NB4 (cell line): ENCODE measurements at regions not wholly inside any gene's neighbourhood (a gene's known extent, or its start where the extent isn't known, plus 50 kb on each side); places are given as distances from the start of the nearest gene placed in this dataset.
"Not testable (repeated sequence)": the region's sequence is repeated elsewhere in the genome, so short reads cannot be mapped to it uniquely, and the experiment has no call there.

Experiments used
- DNase-seq: peaks from one replicate; pipeline ENCODE4 v3.0.0; 2010; ENCODE audit warnings: low read depth
- H3K4me3 ChIP-seq: one replicate; pipeline ENCODE4 v1.5.1; 2011; ENCODE audit warnings: mild to moderate bottlenecking, low read depth, low read length, moderate library complexity
- CTCF ChIP-seq: IDR thresholded peaks from one replicate; pipeline ENCODE4 v1.5.1; 2012; ENCODE audit warnings: low read depth, low read length
- MAX ChIP-seq: IDR thresholded peaks from 2 replicates; pipeline ENCODE4 v1.6.1; 2011; ENCODE audit warnings: low read depth, low read length
- MYC ChIP-seq: IDR thresholded peaks from 2 replicates; pipeline ENCODE4 v1.6.1; 2011; ENCODE audit warnings: low read depth, low read length
- POLR2A ChIP-seq: IDR thresholded peaks from 2 replicates; pipeline ENCODE4 v1.6.1; 2011; ENCODE audit warnings: mild to moderate bottlenecking; ENCODE audit not compliant: insufficient read length; ENCODE audit errors: extremely low read depth

DNA sequence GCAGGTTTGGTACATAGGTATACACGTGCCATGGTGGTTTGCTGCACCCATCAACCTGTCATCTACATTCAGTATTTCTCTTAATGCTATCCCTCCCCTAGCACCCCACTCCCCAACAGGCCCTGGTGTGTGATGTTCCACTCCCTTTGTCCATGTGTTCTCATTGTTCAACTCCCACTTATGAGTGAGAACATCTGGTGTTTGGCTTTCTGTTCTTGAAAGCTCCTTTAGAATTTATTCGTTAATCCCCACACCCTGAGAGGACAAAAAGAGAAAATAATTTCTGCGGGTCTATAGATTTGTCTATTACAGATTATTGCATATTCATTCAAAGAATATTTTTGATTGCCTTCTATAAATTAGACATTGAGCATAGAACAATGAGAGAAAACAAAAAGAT lies 455.5 kb downstream of the PLPP3 start:
- H3K4me3 ChIP-seq = no peak overlapping the region
- TF ChIP-seq CTCF = no peak
- no peak for TF ChIP-seq POLR2A
- TF ChIP-seq MYC = no peak
- no peak for TF ChIP-seq MAX
- DNase-seq = no peak

DNA sequence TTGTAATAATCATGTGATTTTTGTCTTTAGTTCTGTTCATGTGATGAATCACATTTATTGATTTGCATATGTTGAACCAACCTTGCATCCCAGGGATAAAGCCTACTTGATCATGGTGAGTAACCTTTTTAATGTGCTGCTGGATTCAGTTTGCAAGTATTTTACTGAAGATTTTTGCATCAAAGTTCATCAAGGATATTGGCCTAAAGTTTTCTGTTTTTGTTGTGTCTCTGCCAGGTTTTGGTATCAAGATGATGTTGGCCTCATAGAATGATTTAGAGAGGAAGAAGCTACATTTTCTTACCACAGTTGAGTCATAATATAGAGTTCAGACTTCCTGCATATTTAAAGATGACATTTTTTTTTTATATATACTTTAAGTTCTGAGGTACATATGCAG lies 455.9 kb downstream of the PLPP3 start:
- TF ChIP-seq CTCF (no peak), MAX (no peak), POLR2A (no peak), MYC (no peak)
- no peak for DNase-seq
- H3K4me3 ChIP-seq = no peak overlapping the region

GRCh38 chr1:56120021-56120420 lies 459.3 kb downstream of the PLPP3 start:
- H3K4me3 ChIP-seq = no peak overlapping the region
- DNase-seq = no peak
- no peak for TF ChIP-seq CTCF
- TF ChIP-seq MYC = no peak
- TF ChIP-seq POLR2A = no peak
- TF ChIP-seq MAX = no peak

GRCh38 chr1:56118676-56119075 lies 460.7 kb downstream of the PLPP3 start:
- DNase-seq, H3K4me3 ChIP-seq: not testable (repeated sequence)

- H3K4me3 ChIP-seq = no peak overlapping the region
- DNase-seq = no peak
- TF ChIP-seq CTCF = no peak
- no peak for TF ChIP-seq POLR2A
- no peak for TF ChIP-seq MAX
- no peak for TF ChIP-seq MYC
Measured at GRCh38 chr1:56115701-56116100, 463.7 kb downstream of the PLPP3 start.

- DNase-seq = no peak
- TF ChIP-seq CTCF = no peak
- no peak for TF ChIP-seq MYC
- no peak for TF ChIP-seq POLR2A
- no peak for TF ChIP-seq MAX
- H3K4me3 ChIP-seq = no peak overlapping the region
Measured at GRCh38 chr1:56113679-56114078, 465.7 kb downstream of the PLPP3 start.
